Neuronal stem cell (in vitro differentiated cells): ENCODE measurements at regions not wholly inside any gene's neighbourhood (a gene's known extent, or its start where the extent isn't known, plus 50 kb on each side); places are given as distances from the start of the nearest gene placed in this dataset.

Source experiments
- DNase-seq: peaks from one replicate; pipeline ENCODE4 v3.0.0-alpha.2; 2013; ENCODE audit warnings: low spot score
- H2AFZ ChIP-seq: one replicate; pipeline ENCODE4 v1.6.1; 2013; ENCODE audit warnings: mild to moderate bottlenecking, low read length, inconsistent platforms
- H2AK5ac ChIP-seq: 2 replicates; pipeline ENCODE4 v1.6.1; 2013; ENCODE audit warnings: low read depth, mild to moderate bottlenecking, inconsistent platforms, low read length, moderate library complexity, mixed read lengths
- H2BK120ac ChIP-seq: 2 replicates; pipeline ENCODE4 v1.6.1; 2013; ENCODE audit warnings: low read depth, mild to moderate bottlenecking, inconsistent platforms, low read length, moderate library complexity, mixed read lengths
- H2BK12ac ChIP-seq: one replicate; pipeline ENCODE4 v1.6.1; 2013; ENCODE audit warnings: low read length, inconsistent platforms
- H2BK15ac ChIP-seq: 2 replicates; pipeline ENCODE4 v1.6.1; 2013; ENCODE audit warnings: mild to moderate bottlenecking, low read length, inconsistent platforms, mixed read lengths
- H2BK5ac ChIP-seq: one replicate; pipeline ENCODE4 v1.6.1; 2013; ENCODE audit warnings: inconsistent platforms, mild to moderate bottlenecking, low read length, moderate library complexity
- H3K14ac ChIP-seq: one replicate; pipeline ENCODE4 v1.6.1; 2013; ENCODE audit warnings: low read length, inconsistent platforms
- H3K18ac ChIP-seq: 2 replicates; pipeline ENCODE4 v1.6.1; 2013; ENCODE audit warnings: low read length, inconsistent platforms
- H3K23ac ChIP-seq: 2 replicates; pipeline ENCODE4 v1.6.1; 2013; ENCODE audit warnings: low read depth, mild to moderate bottlenecking, mixed read lengths, low read length, inconsistent platforms; ENCODE audit not compliant: poor library complexity
- H3K27ac ChIP-seq: replicated peaks from 3 replicates; pipeline ENCODE4 v1.5.1; 2013; ENCODE audit warnings: low read length, inconsistent platforms
- H3K27me3 ChIP-seq, 3 experiments: 2 replicates each; pipeline ENCODE4 v1.6.1; 2013; ENCODE audit warnings: low read length in 3 of 3, mild to moderate bottlenecking in 2 of 3, inconsistent platforms in 1 of 3, low read depth in 1 of 3, mixed read lengths in 1 of 3, moderate library complexity in 1 of 3; ENCODE audit not compliant: control insufficient read depth in 3 of 3, insufficient read depth in 3 of 3
- H3K36me3 ChIP-seq, 2 donors: replicated peaks in 1 of 2; 2 replicates each; pipeline ENCODE4 v1.6.1; 2013; ENCODE audit warnings: low read length in 2 of 2; ENCODE audit not compliant: control insufficient read depth in 2 of 2, insufficient read depth in 2 of 2
- H3K4ac ChIP-seq: 2 replicates; pipeline ENCODE4 v1.6.1; 2013; ENCODE audit warnings: inconsistent platforms, mild to moderate bottlenecking, low read length, moderate library complexity
- H3K4me1 ChIP-seq, 2 donors: 1 replicate in 1 of 2; 2 replicates in 1 of 2; pipeline ENCODE4 v1.6.1; 2013; ENCODE audit warnings: low read length in 2 of 2, low read depth in 1 of 2; ENCODE audit not compliant: control insufficient read depth in 2 of 2, insufficient read depth in 1 of 2
- H3K4me2 ChIP-seq: one replicate; pipeline ENCODE4 v1.6.1; 2013; ENCODE audit warnings: mild to moderate bottlenecking, low read length, inconsistent platforms; ENCODE audit not compliant: insufficient read depth, poor library complexity, severe bottlenecking
- H3K4me3 ChIP-seq, 2 donors: 2 replicates each; pipeline ENCODE4 v1.5.1; 2013; ENCODE audit warnings: low read length in 2 of 2, mild to moderate bottlenecking in 2 of 2, inconsistent platforms in 1 of 2, moderate library complexity in 1 of 2
- H3K79me1 ChIP-seq: one replicate; pipeline ENCODE4 v1.6.1; 2013; ENCODE audit warnings: low read depth, mild to moderate bottlenecking, inconsistent platforms, low read length, moderate library complexity
- H3K9ac ChIP-seq: one replicate; pipeline ENCODE4 v1.6.1; 2013; ENCODE audit warnings: mild to moderate bottlenecking, low read depth, low read length, inconsistent platforms; ENCODE audit not compliant: poor library complexity
- H3K9me3 ChIP-seq, 2 donors: replicated peaks in 1 of 2; 2 replicates each; pipeline versions ENCODE3 to v1.6.1; 2013; ENCODE audit warnings: low read length in 2 of 2, mild to moderate bottlenecking in 2 of 2, inconsistent platforms in 1 of 2, low read depth in 1 of 2, mixed read lengths in 1 of 2, moderate library complexity in 1 of 2; ENCODE audit not compliant: control insufficient read depth in 2 of 2, insufficient read depth in 1 of 2
- H4K8ac ChIP-seq: one replicate; pipeline ENCODE4 v1.6.1; 2013; ENCODE audit warnings: low read depth, mild to moderate bottlenecking, inconsistent platforms, low read length, moderate library complexity
- H4K91ac ChIP-seq: one replicate; pipeline ENCODE4 v1.6.1; 2013; ENCODE audit warnings: low read length, low read depth, mild to moderate bottlenecking, inconsistent platforms; ENCODE audit not compliant: poor library complexity
- WGBS, 2 donors: extraction: QIAGEN DNeasy Blood & Tissue Kit; methylation state at CpG; one replicate each; pipeline ENCODE4 v1.1.7; 2013; ENCODE audit warnings: missing lambda C conversion rate in 2 of 2, mixed read lengths in 1 of 2; ENCODE audit not compliant: insufficient read length in 2 of 2, insufficient replicate concordance in 1 of 2; ENCODE audit errors: extremely low coverage in 2 of 2; 5-methylcytosine and 5-hydroxymethylcytosine counted together

GRCh38 chr12:3371018-3371417, 120.0 kb upstream of the PRMT8 start:
- no CpG with 5 or more reads among the region's 4 CpGs for WGBS, 2 donors
- no peak for DNase-seq
- Histone ChIP-seq H2AFZ (no peak overlapping the region), H3K4ac (no peak overlapping the region), H3K14ac (no peak overlapping the region), H4K8ac (no peak overlapping the region), H3K4me2 (no peak overlapping the region), H3K9ac (no peak overlapping the region), H3K4me3 (no peak overlapping the region), H3K18ac (no peak overlapping the region), H3K27me3 (peaks cover 0 to 56% (median 15%) of the 10 kb centered on the region in 3 experiments), H2AK5ac (no peak overlapping the region), H2BK120ac (no peak overlapping the region), H3K36me3 (no peaks in the 10 kb centered on the region), H3K23ac (no peak overlapping the region), H3K79me1 (no peaks in the 10 kb centered on the region), H2BK12ac (no peak overlapping the region), H2BK5ac (no peak overlapping the region), H4K91ac (no peak overlapping the region), H3K4me1 (peaks cover 0 to 4% of the 10 kb centered on the region in 2 donors), H3K9me3 (peaks cover 0 to 5% of the 10 kb centered on the region in 2 donors), H3K27ac (no peak overlapping the region), H2BK15ac (no peak overlapping the region)

- H3K18ac ChIP-seq = no peak overlapping the region
- no peaks in the 10 kb centered on the region for H3K36me3 ChIP-seq
- H3K4me2 ChIP-seq = no peak overlapping the region
- H2BK5ac ChIP-seq = no peak overlapping the region
- H3K14ac ChIP-seq = no peak overlapping the region
- no peak overlapping the region for H2AFZ ChIP-seq
- H3K4ac ChIP-seq = no peak overlapping the region
- H3K23ac ChIP-seq = no peak overlapping the region
- H4K8ac ChIP-seq = no peak overlapping the region
- no peaks in the 10 kb centered on the region for H3K79me1 ChIP-seq
- H3K4me3 ChIP-seq = no peak overlapping the region
- WGBS, 2 donors = no CpG with 5 or more reads among the region's 4 CpGs
- H2AK5ac ChIP-seq = no peak overlapping the region
- H3K9ac ChIP-seq = no peak overlapping the region
- H3K27ac ChIP-seq = no peak overlapping the region
- H2BK120ac ChIP-seq = no peak overlapping the region
- no peaks in the 10 kb centered on the region for H3K4me1 ChIP-seq
- H2BK15ac ChIP-seq = no peak overlapping the region
- H3K27me3 ChIP-seq = peaks cover 0 to 29% (median 0%) of the 10 kb centered on the region in 3 experiments
- peaks cover 0 to 3% of the 10 kb centered on the region in 2 donors for H3K9me3 ChIP-seq
- no peak overlapping the region for H2BK12ac ChIP-seq
- no peak for DNase-seq
- no peak overlapping the region for H4K91ac ChIP-seq
Measured at GRCh38 chr12:3375326-3375725, 115.7 kb upstream of the PRMT8 start.

- H3K14ac ChIP-seq = no peak overlapping the region
- H3K4ac ChIP-seq = no peak overlapping the region
- no peak overlapping the region for H3K4me3 ChIP-seq
- no peak overlapping the region for H2BK12ac ChIP-seq
- H4K91ac ChIP-seq = no peak overlapping the region
- no peak overlapping the region for H3K9ac ChIP-seq
- H3K9me3 ChIP-seq = peaks cover 0 to 3% of the 10 kb centered on the region in 2 donors
- no peaks in the 10 kb centered on the region for H3K36me3 ChIP-seq
- H2AFZ ChIP-seq = no peak overlapping the region
- H2AK5ac ChIP-seq = no peak overlapping the region
- peak overlapping the region; percentile 45 for H3K18ac ChIP-seq
- no peak overlapping the region for H2BK5ac ChIP-seq
- no peak overlapping the region for H4K8ac ChIP-seq
- no peak overlapping the region for H2BK120ac ChIP-seq
- no peaks in the 10 kb centered on the region for H3K79me1 ChIP-seq
- DNase-seq = no peak
- peak overlapping the region; percentile 42 for H2BK15ac ChIP-seq
- no peak overlapping the region for H3K4me2 ChIP-seq
- H3K23ac ChIP-seq = no peak overlapping the region
- no peaks in the 10 kb centered on the region for H3K4me1 ChIP-seq
- H3K27ac ChIP-seq = no peak overlapping the region
- no CpG with 5 or more reads among the region's 5 CpGs for WGBS, 2 donors
- peaks cover 0 to 17% (median 0%) of the 10 kb centered on the region in 3 experiments for H3K27me3 ChIP-seq
Measured at GRCh38 chr12:3376779-3377455, 114.1 kb upstream of the PRMT8 start.

- no peaks in the 10 kb centered on the region for H3K79me1 ChIP-seq
- no peak overlapping the region for H2BK120ac ChIP-seq
- no peak overlapping the region for H3K4ac ChIP-seq
- H4K91ac ChIP-seq = no peak overlapping the region
- no peak overlapping the region for H3K27ac ChIP-seq
- H2AK5ac ChIP-seq = no peak overlapping the region
- H3K4me2 ChIP-seq = no peak overlapping the region
- H2BK5ac ChIP-seq = no peak overlapping the region
- H3K18ac ChIP-seq = no peak overlapping the region
- peaks cover 0 to 14% (median 0%) of the 10 kb centered on the region in 3 experiments for H3K27me3 ChIP-seq
- H3K9me3 ChIP-seq = peaks cover 0 to 3% of the 10 kb centered on the region in 2 donors
- H2AFZ ChIP-seq = no peak overlapping the region
- no CpG with 5 or more reads among the region's 4 CpGs for WGBS, 2 donors
- H3K9ac ChIP-seq = no peak overlapping the region
- H4K8ac ChIP-seq = no peak overlapping the region
- H3K4me1 ChIP-seq = no peaks in the 10 kb centered on the region
- H2BK12ac ChIP-seq = no peak overlapping the region
- no peak overlapping the region for H3K14ac ChIP-seq
- H2BK15ac ChIP-seq = no peak overlapping the region
- H3K23ac ChIP-seq = no peak overlapping the region
- H3K36me3 ChIP-seq = no peaks in the 10 kb centered on the region
- DNase-seq = no peak
- H3K4me3 ChIP-seq = no peak overlapping the region
Measured at GRCh38 chr12:3378655-3379054, 112.3 kb upstream of the PRMT8 start.
